K562 (cell line): ENCODE measurements at regions not wholly inside any gene's neighbourhood (a gene's known extent, or its start where the extent isn't known, plus 50 kb on each side); places are given as distances from the start of the nearest gene placed in this dataset.
A peak's percentile ranks its signal among the peaks of the same experiment; 100 is the strongest.

Experiments used
- NRF1 ChIP-seq, 2 experiments: fragments of 450-650 bp; IDR thresholded peaks in 1 of 2; conservative IDR thresholded peaks in 1 of 2; 2 replicates each; pipeline ENCODE4 v1.6.1; 2014; ENCODE audit warnings: mild to moderate bottlenecking in 2 of 2
- RFX7 ChIP-seq: fragments of 250-450 bp; sonication (Bioruptor Pico); IDR thresholded peaks from 2 replicates; pipeline ENCODE4 v1.5.1; 2021; ENCODE audit warnings: mild to moderate bottlenecking
- TF ChIP-seq, protein P1 (sequence below), 2 experiments: fragments of 150-350 bp in 1 of 2; IDR thresholded peaks; 2 replicates each; pipeline ENCODE4 v1.6.1; 2012 to 2016; ENCODE audit warnings: low read depth in 2 of 2, low read length in 2 of 2, mild to moderate bottlenecking in 1 of 2, moderate library complexity in 1 of 2
- TF ChIP-seq, protein P2 (sequence below), 2 experiments: fragments of 450-650 bp; formaldehyde crosslinking in 1 of 2; IDR thresholded peaks; 2 replicates each; pipeline versions ENCODE4 v1.4.0 to v1.6.1; 2014 to 2020; ENCODE audit warnings: mild to moderate bottlenecking in 2 of 2, borderline replicate concordance in 1 of 2, low read depth in 1 of 2
- TF ChIP-seq, protein P3 (sequence below): fragments of 250-450 bp; sonication (Bioruptor Pico); IDR thresholded peaks from 2 replicates; pipeline ENCODE4 v1.4.0; 2020; ENCODE audit warnings: mild to moderate bottlenecking, moderate library complexity, borderline replicate concordance
- TF ChIP-seq, protein P4 (sequence below): fragments of 450-650 bp; formaldehyde crosslinking; conservative IDR thresholded peaks from 2 replicates; pipeline ENCODE4 v1.4.0; 2022; ENCODE audit warnings: mild to moderate bottlenecking, missing genetic modification characterization
- TF ChIP-seq, protein P5 (sequence below): fragments of 450-650 bp; IDR thresholded peaks from 2 replicates; pipeline ENCODE4 v1.6.1; 2016

DNA sequence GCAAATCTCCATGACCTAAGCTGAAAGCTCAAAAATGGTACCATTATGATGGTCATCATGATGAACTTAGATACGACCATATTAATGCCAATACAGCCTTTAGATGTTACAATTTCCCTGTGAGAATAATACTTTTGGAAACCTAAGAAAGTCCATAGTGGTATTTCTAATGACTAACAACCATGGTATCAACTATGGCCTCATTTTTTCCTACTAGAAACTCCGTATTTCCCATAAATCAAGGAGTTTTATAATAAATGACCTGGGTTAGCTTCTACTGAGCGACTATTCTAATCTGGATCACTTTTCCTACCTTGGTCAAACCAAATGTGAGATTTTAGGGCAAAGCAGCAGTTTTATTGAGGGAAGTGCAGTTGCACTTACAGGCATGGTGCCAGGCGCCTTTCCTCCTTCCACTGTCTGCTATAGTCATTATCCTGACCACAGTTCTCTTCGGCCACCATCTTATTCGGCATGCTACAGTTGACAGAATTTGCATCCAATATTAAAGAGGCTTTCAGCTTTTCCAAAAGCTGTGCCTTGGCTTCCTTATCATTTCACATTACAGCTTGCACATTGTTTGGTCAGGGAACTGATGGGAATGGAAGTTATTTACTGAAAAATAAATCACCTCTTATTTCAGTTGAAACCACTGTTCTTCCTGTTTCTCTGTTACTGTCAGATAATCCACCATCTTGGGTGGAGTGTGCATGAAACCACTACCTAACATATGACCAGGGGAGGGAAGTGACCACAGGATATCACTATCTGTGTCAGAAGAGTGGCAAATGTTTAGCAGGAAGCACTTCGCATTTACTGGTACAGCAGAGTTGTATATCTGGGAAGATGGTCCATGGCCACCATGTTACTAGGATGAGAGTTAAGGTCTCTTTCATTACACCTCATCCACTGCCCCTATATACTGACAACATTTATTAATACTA, 74.5 kb upstream of the PICALM start (continued):
- TF ChIP-seq, protein P1, sequence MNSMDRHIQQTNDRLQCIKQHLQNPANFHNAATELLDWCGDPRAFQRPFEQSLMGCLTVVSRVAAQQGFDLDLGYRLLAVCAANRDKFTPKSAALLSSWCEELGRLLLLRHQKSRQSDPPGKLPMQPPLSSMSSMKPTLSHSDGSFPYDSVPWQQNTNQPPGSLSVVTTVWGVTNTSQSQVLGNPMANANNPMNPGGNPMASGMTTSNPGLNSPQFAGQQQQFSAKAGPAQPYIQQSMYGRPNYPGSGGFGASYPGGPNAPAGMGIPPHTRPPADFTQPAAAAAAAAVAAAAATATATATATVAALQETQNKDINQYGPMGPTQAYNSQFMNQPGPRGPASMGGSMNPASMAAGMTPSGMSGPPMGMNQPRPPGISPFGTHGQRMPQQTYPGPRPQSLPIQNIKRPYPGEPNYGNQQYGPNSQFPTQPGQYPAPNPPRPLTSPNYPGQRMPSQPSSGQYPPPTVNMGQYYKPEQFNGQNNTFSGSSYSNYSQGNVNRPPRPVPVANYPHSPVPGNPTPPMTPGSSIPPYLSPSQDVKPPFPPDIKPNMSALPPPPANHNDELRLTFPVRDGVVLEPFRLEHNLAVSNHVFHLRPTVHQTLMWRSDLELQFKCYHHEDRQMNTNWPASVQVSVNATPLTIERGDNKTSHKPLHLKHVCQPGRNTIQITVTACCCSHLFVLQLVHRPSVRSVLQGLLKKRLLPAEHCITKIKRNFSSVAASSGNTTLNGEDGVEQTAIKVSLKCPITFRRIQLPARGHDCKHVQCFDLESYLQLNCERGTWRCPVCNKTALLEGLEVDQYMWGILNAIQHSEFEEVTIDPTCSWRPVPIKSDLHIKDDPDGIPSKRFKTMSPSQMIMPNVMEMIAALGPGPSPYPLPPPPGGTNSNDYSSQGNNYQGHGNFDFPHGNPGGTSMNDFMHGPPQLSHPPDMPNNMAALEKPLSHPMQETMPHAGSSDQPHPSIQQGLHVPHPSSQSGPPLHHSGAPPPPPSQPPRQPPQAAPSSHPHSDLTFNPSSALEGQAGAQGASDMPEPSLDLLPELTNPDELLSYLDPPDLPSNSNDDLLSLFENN (IDR thresholded peaks at IDR 0.05; ENCODE audit: low read depth in 2 of 2, low read length in 2 of 2), result peak in 1 of 2 experiments; percentile 93; a peak in 2 of 4 replicates
- TF ChIP-seq, protein P2, sequence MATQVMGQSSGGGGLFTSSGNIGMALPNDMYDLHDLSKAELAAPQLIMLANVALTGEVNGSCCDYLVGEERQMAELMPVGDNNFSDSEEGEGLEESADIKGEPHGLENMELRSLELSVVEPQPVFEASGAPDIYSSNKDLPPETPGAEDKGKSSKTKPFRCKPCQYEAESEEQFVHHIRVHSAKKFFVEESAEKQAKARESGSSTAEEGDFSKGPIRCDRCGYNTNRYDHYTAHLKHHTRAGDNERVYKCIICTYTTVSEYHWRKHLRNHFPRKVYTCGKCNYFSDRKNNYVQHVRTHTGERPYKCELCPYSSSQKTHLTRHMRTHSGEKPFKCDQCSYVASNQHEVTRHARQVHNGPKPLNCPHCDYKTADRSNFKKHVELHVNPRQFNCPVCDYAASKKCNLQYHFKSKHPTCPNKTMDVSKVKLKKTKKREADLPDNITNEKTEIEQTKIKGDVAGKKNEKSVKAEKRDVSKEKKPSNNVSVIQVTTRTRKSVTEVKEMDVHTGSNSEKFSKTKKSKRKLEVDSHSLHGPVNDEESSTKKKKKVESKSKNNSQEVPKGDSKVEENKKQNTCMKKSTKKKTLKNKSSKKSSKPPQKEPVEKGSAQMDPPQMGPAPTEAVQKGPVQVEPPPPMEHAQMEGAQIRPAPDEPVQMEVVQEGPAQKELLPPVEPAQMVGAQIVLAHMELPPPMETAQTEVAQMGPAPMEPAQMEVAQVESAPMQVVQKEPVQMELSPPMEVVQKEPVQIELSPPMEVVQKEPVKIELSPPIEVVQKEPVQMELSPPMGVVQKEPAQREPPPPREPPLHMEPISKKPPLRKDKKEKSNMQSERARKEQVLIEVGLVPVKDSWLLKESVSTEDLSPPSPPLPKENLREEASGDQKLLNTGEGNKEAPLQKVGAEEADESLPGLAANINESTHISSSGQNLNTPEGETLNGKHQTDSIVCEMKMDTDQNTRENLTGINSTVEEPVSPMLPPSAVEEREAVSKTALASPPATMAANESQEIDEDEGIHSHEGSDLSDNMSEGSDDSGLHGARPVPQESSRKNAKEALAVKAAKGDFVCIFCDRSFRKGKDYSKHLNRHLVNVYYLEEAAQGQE (IDR thresholded peaks at IDR 0.05; ENCODE audit: borderline replicate concordance), result peak; percentile 23; the same call in 1 of the 2 replicates
- TF ChIP-seq, protein P2 (CRISPR knock-in tag; IDR thresholded peaks at IDR 0.05; ENCODE audit: low read depth), result no peak
- TF ChIP-seq NRF1 (conservative IDR thresholded peaks at IDR 0.05 in 1 of 2, IDR thresholded peaks at IDR 0.05 in 1 of 2) (0 out of 4 replicates have a peak, but pooled peaks of 1 of the 2 experiments have one; percentile 28), RFX7 (CRISPR knock-in tag) (no peak)
- TF ChIP-seq, protein P3, sequence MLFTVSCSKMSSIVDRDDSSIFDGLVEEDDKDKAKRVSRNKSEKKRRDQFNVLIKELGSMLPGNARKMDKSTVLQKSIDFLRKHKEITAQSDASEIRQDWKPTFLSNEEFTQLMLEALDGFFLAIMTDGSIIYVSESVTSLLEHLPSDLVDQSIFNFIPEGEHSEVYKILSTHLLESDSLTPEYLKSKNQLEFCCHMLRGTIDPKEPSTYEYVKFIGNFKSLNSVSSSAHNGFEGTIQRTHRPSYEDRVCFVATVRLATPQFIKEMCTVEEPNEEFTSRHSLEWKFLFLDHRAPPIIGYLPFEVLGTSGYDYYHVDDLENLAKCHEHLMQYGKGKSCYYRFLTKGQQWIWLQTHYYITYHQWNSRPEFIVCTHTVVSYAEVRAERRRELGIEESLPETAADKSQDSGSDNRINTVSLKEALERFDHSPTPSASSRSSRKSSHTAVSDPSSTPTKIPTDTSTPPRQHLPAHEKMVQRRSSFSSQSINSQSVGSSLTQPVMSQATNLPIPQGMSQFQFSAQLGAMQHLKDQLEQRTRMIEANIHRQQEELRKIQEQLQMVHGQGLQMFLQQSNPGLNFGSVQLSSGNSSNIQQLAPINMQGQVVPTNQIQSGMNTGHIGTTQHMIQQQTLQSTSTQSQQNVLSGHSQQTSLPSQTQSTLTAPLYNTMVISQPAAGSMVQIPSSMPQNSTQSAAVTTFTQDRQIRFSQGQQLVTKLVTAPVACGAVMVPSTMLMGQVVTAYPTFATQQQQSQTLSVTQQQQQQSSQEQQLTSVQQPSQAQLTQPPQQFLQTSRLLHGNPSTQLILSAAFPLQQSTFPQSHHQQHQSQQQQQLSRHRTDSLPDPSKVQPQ (CRISPR knock-in tag), result no peak
- TF ChIP-seq, protein P4, sequence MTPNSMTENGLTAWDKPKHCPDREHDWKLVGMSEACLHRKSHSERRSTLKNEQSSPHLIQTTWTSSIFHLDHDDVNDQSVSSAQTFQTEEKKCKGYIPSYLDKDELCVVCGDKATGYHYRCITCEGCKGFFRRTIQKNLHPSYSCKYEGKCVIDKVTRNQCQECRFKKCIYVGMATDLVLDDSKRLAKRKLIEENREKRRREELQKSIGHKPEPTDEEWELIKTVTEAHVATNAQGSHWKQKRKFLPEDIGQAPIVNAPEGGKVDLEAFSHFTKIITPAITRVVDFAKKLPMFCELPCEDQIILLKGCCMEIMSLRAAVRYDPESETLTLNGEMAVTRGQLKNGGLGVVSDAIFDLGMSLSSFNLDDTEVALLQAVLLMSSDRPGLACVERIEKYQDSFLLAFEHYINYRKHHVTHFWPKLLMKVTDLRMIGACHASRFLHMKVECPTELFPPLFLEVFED (CRISPR knock-in tag), result no peak
- TF ChIP-seq, protein P5, sequence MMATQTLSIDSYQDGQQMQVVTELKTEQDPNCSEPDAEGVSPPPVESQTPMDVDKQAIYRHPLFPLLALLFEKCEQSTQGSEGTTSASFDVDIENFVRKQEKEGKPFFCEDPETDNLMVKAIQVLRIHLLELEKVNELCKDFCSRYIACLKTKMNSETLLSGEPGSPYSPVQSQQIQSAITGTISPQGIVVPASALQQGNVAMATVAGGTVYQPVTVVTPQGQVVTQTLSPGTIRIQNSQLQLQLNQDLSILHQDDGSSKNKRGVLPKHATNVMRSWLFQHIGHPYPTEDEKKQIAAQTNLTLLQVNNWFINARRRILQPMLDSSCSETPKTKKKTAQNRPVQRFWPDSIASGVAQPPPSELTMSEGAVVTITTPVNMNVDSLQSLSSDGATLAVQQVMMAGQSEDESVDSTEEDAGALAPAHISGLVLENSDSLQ, result peak; percentile 75
